Loucy (cell line): ENCODE measurements at regions not wholly inside any gene's neighbourhood (a gene's known extent, or its start where the extent isn't known, plus 50 kb on each side); places are given as distances from the start of the nearest gene placed in this dataset.

ENCODE experiments used
- EZH2phosphoT487 ChIP-seq: fragments of 200-600 bp; IDR thresholded peaks from 2 replicates; pipeline ENCODE4 v1.6.1; 2018; ENCODE audit warnings: antibody characterized with exemption, mild to moderate bottlenecking, moderate library complexity, borderline replicate concordance
- TF ChIP-seq, protein P1 (sequence below): fragments of 200-600 bp; sonication (generic); conservative IDR thresholded peaks from 2 replicates; pipeline ENCODE4 v1.5.1; 2014; ENCODE audit warnings: mild to moderate bottlenecking, antibody characterized with exemption, low read length

- TF ChIP-seq EZH2phosphoT487: no peak
- TF ChIP-seq, protein P1, sequence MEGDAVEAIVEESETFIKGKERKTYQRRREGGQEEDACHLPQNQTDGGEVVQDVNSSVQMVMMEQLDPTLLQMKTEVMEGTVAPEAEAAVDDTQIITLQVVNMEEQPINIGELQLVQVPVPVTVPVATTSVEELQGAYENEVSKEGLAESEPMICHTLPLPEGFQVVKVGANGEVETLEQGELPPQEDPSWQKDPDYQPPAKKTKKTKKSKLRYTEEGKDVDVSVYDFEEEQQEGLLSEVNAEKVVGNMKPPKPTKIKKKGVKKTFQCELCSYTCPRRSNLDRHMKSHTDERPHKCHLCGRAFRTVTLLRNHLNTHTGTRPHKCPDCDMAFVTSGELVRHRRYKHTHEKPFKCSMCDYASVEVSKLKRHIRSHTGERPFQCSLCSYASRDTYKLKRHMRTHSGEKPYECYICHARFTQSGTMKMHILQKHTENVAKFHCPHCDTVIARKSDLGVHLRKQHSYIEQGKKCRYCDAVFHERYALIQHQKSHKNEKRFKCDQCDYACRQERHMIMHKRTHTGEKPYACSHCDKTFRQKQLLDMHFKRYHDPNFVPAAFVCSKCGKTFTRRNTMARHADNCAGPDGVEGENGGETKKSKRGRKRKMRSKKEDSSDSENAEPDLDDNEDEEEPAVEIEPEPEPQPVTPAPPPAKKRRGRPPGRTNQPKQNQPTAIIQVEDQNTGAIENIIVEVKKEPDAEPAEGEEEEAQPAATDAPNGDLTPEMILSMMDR: no peak
Measured at GRCh38 chr1:199719156-199719842, 308.2 kb upstream of the NR5A2 start.
